GM19395 (cell line): ENCODE measurements at regions not wholly inside any gene's neighbourhood (a gene's known extent, or its start where the extent isn't known, plus 50 kb on each side); places are given as distances from the start of the nearest gene placed in this dataset.

Source experiments
- ATAC-seq: cut with Tn5 transposase; IDR thresholded peaks from one replicate; pipeline ENCODE4 v1.9.1; 2021; ENCODE audit warnings: mild to moderate bottlenecking, moderate library complexity; ENCODE audit not compliant: unreplicated experiment

DNA sequence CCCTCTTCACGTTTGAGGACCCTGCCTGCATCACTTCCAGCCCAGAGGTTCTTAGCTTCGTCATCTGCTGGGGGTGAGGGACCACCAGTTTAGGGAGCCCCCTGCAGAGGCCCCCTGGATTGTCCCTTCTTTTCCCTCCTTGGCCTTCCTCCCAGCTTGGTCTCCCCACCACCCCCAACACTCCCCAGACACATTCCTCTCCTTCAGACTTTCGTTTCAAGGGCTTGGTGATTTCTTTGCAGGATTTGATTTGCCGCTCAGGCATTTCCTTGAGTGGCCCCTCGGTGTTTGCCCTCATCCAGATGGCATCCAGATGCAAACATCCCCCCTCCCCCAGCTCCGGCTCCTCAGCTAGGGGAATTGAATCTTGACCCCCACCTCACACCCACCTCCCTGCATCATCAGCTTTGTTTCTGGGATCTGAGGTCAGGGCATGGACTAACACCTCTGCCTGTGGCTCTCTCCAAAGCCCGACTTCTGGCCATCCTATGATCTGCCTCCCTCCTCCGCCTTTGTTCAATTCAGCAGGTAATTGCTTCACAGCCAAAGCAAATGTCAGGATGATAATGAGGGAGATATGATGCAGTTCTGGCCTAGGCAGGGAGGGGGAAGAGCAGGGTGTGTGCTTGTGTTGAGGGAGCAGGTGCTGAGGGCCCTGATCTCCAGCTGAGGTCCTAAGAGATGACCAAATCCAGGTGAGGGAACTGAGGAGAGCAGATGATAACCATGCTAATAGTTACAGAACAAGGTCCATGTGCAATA lies 141.5 kb downstream of the VEGFA start:
- no peak for ATAC-seq

DNA sequence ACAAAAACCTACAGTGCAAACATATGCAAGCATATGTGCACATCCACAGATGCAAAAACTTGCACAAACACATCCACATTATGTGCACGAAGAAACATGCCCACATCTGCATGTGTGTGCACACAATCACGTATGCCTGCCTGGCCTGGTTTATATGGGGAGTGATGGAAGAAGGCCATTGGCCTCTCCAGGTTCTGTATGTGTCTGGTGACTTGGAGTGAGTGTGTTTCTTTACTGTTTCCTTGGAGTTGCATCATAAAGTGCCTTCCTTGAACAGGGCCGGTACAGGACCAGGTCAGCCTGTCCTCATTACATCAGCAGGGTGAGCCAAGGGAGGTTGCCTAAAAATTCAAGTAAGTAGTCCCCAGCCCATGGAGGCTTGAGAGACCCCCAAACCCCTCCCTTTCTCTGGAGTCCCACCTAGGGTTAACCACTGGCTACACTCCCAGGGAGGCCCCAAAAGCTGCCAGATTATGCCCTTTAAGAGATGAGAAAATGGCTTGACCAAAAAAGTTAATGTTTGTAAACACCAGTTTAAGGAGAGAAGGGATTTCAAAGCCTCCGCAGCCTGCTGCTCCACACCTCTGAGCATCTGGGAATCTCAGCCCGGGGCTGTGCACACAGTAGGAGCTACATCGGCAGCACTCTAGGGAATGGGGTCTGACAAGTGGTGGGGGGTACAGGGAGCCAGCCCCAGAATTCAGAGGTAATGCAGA lies 140.8 kb downstream of the VEGFA start:
- ATAC-seq, result no peak

DNA sequence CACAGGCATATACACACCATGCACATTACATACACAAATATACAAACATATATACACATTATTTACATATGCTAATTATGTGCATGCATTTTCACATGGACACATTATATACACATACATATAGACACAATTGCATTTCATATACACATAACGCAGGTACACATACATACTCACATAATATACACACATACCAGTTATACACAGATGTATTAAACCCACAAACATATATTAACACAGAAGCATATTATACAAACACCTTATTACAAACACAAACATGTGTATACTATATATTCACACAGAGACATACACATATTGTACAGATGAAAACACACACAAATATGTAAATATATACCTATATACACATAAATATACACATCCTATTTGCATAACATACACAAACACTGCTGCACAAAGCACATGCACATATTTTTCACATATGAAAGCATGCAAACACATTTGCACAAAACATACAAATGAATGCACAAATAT lies 140.2 kb downstream of the VEGFA start:
- ATAC-seq, result no peak

DNA sequence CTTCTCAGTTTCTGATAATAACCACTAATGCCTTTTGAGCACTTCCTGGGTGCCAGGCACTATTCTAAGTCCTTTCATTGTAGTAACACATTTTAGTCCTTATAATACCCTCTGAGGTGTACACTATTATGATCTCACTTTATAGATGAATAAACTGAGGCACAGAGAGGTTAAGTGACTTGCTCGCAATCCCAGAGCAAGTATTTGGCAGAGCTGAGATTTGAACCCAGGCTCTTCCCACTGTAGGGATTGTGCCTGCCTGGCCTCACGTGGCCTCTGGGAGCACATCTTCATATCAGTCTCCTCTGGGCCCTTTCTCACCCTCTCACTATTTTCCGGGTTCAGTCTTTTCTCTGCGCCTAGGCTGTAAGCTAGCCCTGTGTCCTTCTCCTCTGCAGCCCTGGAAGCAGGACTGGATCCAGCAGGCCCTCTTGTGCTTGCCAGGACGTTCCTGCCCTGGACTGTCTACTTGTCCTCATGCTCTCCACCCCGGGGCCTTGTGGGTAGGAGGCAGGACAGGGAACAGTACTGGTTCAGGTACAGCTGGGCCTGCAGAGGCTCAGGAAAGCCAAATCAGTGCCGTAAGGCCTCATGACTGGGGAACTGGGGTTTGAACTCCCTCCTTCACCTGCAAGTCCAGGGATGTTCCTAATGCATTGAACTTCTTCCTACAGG lies 139.6 kb downstream of the VEGFA start:
- no peak for ATAC-seq

DNA sequence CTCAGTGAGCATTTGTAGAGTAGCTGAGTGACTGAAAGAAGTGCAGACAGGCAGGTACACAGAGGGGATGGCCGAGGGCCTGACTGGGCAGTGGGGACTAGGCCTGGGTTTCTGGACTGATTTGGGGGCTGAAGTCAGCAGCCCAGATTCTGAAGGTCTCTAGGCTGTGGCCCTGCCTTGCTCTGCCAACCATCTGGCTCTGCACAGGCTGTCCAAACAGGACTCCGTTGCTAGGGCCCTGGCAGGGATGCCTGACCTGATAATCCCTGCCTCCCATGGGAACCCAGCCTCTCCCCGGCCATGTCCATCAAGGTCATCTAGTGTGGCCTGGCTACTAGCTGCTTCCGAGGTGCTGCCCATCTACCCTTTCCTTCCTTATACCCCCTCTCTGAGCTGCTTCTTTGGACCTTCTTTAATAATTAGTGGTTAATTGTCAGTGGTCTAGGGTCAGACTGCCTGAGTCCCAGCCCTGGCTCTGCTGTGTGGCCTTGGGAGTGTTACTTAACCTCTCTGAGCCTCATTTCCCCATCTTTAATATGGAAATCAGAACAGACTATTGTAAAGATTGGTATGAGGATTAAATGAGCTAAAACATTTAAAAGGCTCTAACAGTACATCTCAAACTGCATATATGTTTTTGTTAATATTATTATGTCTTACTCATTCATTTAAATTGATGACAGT lies 137.9 kb downstream of the VEGFA start:
- no peak for ATAC-seq

DNA sequence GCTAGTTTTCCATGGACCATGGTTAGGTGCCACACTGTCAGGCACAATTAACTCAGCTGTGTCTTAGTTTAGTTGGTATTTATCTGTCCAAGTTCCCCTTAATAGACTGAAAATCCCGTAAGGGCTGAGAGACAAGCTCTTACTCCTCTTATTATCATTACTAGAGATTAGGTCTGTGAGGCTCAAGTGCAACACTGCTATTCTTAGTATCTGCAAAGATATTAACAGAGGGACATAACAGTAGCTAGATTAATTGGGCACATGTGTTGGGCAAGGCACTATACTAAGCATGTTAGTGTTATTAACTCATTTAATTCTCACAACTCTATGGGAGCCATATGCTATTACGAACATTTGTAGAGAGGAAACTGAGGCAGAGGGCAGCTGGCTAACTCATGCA lies 137.3 kb downstream of the VEGFA start:
- ATAC-seq, result no peak

DNA sequence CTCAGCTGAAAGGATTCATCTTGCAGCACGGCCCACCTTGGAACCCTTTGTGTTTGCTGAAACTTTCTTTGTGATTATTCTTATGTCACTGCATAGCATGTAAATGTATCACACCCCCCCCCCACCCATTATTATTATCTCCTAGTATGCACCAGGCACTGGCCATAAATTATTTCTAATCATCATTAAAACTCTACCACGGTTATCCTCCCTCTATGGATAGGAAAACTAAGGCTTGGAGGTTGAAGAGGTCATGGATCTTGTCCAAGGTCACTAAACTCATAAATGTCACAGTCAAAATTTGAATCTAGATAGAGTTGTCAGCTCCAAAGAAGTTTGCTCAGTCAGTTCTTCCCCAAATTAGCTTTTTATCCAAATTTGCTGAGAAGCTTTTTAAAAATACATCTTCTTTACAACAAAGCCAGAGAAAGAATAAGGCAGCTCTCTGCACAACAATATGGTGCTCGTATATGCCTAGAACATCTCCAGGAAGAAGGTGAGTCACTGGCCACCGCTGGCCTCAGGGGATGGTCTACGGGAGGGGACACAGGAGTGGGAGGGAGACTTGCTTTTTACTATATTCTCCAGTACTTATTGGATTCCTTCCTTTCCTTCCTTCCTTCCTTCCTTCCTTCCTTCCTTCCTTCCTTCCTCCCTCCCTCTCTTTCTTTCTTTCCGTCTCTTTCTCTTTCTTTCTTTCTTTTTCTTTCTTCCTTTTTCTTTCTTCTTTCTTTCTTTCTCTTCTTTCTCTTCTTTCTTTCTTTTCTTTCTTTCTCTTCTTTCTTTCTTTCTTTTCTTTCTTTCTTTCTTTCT lies 134.5 kb downstream of the VEGFA start:
- ATAC-seq, result no peak

DNA sequence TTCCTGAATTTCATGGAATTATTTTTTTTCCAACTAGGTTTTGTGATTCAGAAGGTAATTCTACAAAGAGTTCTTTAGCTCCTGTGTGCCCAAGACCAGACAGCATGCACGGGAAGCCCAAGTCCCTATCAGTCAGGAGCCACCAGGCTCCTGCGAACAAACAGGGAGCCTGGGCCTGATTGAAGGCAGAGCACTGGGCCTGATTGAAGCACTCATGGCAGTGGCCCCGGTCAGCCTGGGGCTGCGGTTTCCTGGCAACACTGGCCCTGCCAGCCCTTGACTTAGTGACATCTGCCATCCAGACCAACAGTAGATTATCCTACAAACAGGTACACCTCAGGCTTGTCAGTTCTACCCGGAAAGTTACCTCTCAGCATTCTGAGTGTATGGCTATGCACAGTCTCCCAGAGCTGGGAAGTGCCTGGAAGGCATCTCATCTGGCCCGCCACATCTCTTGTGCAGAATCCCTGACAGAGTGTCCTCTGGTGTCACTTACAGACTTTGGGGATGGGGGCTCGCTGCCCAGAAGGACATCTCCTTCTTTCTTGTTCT lies 133.8 kb downstream of the VEGFA start:
- no peak for ATAC-seq

DNA sequence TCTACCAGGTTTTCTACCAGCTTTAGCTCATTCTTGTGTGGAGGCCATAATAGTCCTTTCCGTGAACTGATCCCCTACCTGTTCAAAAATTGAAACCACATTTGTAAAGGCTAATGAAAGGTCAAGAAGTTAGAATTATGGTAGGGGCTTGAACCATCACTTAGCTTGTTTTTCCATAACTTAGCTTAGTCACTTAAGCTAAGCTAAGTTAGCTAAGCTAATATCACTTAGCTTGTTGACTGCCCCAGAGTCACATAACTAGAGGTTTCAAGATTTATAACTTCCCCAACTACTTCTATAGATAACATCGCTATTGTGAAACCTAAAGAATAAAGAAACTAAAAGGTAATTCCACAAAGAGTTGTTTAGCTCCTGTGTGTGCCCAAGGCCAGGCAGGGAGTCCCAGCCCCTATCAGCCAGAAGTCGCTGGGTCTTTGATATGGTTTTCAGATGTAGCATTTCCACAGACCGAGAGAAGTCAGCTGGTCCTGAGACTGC lies 131.8 kb downstream of the VEGFA start:
- no peak for ATAC-seq

DNA sequence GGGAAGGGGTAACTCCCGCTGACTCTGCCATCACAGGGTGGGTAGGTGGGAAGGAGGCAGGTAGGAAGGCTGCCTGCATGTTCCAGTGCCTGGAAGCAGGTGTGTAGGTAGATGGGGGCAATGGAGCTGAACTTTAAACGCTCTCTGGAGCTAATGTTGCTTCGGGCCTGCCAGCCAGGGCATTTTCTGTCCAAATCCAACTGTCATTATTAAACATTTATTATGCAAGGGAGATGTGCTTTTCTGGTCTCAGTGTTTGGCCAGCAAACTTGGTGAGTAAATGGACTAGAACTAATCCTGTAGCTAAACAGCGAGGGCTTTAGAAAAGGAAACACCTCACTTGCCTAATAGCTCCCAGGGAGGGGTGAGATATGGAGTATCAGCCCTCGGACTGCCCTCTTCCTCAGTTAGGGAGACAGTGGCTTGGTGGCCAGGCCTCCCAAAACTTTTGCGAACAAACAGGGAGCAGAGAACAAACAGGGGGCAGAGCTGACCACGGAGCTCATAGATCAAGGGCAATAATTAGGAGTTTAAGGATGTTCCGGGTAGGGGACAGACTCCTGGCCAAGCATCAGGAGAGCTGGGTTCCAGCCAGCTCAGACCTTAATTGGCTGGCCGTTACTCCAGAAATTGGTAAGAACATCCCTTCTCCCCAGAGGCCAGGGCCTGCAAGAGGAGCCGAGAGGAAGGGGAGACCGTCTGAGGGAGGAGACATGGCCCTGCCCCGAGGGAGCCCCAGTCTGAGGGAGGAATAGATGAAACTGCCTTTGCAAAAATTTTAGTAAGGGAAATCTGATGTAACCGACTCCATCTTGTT lies 131.1 kb downstream of the VEGFA start:
- no peak for ATAC-seq

DNA sequence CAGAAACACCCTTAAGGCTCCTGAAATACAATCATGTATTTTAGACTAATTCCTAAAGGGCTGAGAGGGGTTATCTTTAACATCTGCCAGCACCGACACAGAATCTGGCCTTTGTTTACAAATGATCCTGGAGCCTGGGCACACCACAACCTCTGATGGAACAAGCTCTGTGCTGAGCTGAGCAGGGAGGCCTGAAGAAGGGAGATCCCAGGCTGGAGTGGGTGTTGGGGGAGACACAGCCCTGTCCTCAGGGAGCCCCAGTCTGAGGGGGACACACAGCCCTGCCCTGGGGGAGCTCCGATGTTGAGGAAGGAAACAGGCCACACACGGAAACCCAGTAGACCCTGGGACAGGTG lies 130.5 kb downstream of the VEGFA start:
- ATAC-seq, result no peak

DNA sequence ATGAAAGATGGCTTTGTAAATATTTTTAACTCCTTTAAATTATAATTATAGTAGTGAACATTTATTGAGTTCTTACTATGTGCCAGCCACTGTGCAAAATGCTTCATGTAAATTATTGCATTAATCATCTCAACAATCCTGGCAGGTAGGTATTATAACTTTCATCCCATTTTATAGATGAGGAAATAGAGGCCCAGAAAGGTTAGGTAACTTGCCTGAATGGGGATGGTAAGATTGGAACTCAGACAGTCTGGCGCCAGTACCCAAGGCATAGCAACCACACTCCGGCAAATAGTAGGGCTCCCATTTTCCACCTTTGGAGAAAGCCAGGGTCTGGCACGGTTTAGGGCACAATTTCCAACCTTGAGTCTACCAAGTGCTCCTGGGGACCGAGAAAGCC lies 129.8 kb downstream of the VEGFA start:
- ATAC-seq, result no peak

DNA sequence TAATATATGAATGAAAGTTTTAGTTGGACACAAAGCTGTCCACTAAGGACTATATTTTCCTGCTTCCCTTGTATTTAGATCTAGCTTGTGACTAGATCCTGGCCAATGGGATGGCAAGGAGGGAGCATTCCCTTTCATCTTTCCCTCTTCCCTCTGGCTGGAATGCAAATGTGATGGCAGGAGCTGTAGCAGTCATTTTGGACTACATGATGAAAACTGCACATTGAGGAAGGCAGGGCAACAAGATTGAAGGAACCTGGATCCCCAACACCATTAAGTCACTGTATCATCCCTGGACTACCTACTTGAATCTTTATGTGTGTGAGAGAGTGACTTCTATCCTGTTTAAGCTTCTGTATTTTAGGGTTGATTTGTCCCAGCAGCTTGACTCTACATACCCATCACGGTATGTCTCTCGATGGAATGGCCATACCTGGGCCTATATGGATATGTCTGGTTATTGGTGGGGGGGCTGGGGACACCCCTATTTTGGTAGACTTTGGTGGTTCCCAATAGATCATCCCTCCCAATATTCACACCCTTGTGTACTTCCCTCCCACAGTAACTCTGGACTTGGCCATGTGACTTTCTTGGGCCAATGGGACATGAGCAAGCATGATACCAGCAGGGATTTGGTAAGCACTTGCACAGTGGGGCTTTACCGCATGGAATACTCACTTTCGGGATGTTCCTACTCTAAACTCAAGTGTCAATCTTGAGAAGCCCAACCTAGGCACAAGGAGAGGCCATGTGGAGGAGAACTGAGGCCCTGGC lies 128.5 kb downstream of the VEGFA start:
- no peak for ATAC-seq

DNA sequence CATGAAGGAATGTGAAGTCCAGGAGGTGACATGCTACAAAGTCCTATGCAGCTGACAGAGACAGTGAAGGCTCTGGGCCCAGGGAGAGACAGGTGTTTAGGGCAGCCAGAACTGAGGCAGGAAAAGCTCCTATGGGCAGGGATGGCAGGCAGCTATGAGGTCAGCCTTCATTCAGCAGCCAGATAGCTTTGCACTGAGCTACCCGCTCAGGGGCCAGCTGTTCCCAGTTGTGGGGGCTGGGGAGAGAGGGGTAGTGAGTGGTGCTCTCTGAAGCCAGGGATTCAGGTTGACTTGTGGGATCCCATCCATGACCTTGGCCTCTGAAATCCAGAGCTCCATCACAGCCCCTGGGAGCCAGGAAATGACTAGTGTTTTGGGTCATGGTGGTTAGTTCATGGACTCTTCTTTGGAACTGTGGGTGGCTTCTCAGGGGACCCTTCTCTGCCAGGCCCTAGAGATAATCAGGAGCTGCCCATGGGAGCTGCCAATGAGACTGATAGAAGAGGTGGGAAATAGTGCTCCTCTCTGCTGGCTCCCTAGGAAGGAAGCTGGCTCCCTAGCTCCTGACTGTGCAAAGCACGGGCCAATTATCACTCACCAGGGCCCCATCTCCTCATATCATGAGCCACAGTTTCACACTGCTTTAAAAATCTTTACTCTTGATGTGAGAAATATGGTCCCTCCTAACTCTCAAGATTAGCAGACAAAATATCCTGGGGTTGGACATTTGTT lies 127.7 kb downstream of the VEGFA start:
- ATAC-seq, result no peak

DNA sequence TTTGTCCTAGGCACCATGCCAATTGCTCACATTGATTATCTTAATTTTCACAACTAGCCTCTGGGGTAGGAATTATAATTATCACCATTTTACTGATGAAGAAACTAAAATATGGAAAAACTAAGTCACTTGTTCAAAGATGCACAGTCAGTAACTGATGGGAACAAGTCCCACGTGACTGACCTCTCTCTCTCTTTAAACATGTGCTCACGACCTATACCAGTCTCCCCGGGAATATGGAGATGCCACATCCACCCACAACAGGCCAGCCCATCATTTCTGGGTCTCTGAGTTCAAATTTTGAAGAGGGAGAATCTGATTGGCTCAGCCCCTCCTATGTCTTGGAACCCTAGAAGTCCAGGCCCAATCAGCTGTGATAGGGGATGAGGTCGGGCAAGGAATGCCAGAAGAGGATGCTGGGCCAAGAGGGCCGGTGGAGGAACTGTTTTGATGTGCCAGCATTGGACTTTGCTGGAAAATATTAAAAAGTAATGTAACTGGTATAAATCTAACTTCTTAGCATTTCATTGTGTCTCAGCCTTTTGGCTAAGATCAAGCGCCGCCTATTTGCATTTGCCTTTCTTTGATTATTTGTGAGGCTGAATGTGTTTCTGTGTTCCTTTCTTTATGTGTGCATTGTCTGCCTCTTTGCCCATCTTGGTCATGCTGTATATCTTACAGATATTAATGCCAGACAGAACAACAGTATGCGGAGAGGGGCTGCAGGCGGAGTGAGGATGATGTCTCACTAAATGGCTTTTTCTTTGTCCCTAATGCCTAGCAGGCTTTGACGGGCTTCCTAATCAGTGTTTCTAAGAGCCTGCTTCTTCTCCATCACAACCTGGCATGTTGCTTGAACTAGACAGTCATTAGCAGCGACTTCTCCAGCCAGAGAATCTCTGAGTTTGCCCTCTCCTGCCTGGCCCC lies 126.6 kb downstream of the VEGFA start:
- no peak for ATAC-seq

DNA sequence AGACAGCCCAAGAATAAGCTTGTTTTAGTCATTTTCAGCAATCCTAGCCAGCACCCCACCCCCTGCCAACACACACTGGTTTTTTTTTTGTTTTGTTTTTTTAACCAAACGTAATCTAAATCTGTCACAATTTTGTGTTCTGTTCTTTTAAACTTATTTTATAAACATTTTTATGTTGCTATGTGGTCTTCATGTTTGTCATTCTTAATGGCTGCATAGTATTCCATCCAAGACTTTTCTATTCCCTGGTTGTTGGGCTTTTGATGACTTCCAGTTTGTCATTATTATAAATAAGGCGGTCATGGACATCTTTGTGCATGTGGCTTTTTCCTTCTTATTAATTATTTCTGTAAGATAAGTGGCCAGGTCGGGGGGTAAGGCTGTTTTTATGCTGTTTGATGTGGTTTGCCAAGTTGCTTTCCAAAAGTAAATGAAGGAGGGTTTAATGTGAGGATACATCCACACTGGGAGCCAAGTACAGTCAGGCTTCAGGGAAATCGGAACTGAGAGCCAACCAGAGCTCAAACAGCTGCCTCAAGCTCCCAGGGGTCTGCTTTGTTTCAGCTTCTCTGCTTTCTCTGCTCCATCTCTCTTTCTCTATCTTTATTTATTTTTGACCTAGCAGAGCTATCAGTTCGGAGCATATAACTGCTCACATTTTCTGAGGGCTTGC lies 125.8 kb downstream of the VEGFA start:
- ATAC-seq, result no peak
